ENCODE measurements at regions not wholly inside any gene's neighbourhood (a gene's known extent, or its start where the extent isn't known, plus 50 kb on each side); places are given as distances from the start of the nearest gene placed in this dataset.
A peak's percentile ranks its signal among the peaks of the same experiment; 100 is the strongest.

GRCh38 chr11:129596351-129596750, 219.3 kb upstream of the TMEM45B start:
- Mint-ChIP-seq H3K4me1 (no peaks in the 10 kb centered on the region), H3K4me3 (peak overlapping the region in 1 of 10 donors; percentile 0), H3K36me3 (peaks cover 0 to 14% (median 11%) of the 10 kb centered on the region in 5 donors), H3K27me3 (peaks cover 0 to 9% (median 0%) of the 10 kb centered on the region in 5 donors), H3K9me3 (peaks cover 3 to 49% (median 15%) of the 10 kb centered on the region in 11 donors), H3K27ac (no peak overlapping the region)
- ChIA-PET POLR2A (no interaction called here), CTCF (no interaction called here)
- H3K27ac ChIP-seq (ENCODE audit: low read depth, low read length), result no peak overlapping the region
- no peaks in the 10 kb centered on the region for H3K36me3 ChIP-seq (ENCODE audit: control insufficient read depth in 2 of 3, insufficient read depth in 3 of 3, low read length in 3 of 3)
- no peak for DNase-seq
- no peaks in the 10 kb centered on the region for H3K27me3 ChIP-seq (ENCODE audit: control insufficient read depth in 2 of 2, insufficient read depth in 2 of 2, low read length in 2 of 2)
- intact Hi-C loops (cut with micrococcal nuclease), result no loop called here
- H3K4me1 ChIP-seq (ENCODE audit: control insufficient read depth in 2 of 2, insufficient read depth in 2 of 2, low read length in 2 of 2), result no peaks in the 10 kb centered on the region
- H3K9me3 ChIP-seq (ENCODE audit: control insufficient read depth in 2 of 3, low read length in 3 of 3), result no peaks in the 10 kb centered on the region
- no peak overlapping the region for H3K4me3 ChIP-seq (ENCODE audit: low read length)
- no peak for ATAC-seq

GRCh38 chr11:129598378-129598777, 217.3 kb upstream of the TMEM45B start:
- peaks cover 3 to 49% (median 14%) of the 10 kb centered on the region in 11 donors for H3K9me3 Mint-ChIP-seq
- ATAC-seq (no peak), DNase-seq (no peak)
- Histone ChIP-seq H3K4me3 (ENCODE audit: low read length) (no peak overlapping the region), H3K27ac (ENCODE audit: low read depth, low read length) (no peak overlapping the region), H3K27me3 (ENCODE audit: control insufficient read depth in 2 of 2, insufficient read depth in 2 of 2, low read length in 2 of 2) (no peaks in the 10 kb centered on the region), H3K9me3 (ENCODE audit: control insufficient read depth in 2 of 3, low read length in 3 of 3) (no peaks in the 10 kb centered on the region), H3K36me3 (ENCODE audit: control insufficient read depth in 2 of 3, insufficient read depth in 3 of 3, low read length in 3 of 3) (no peaks in the 10 kb centered on the region), H3K4me1 (ENCODE audit: control insufficient read depth in 2 of 2, insufficient read depth in 2 of 2, low read length in 2 of 2) (no peaks in the 10 kb centered on the region)
- H3K4me3 Mint-ChIP-seq, result no peak overlapping the region
- no peaks in the 10 kb centered on the region for H3K4me1 Mint-ChIP-seq
- H3K27me3 Mint-ChIP-seq, result peaks cover 0 to 5% (median 0%) of the 10 kb centered on the region in 5 donors
- intact Hi-C loops (cut with micrococcal nuclease), result no loop called here
- H3K36me3 Mint-ChIP-seq, result peaks cover 0 to 18% (median 11%) of the 10 kb centered on the region in 5 donors
- ChIA-PET POLR2A (no interaction called here), CTCF (no interaction called here)
- H3K27ac Mint-ChIP-seq, result no peak overlapping the region

GRCh38 chr11:129605815-129606214, 209.8 kb upstream of the TMEM45B start:
- intact Hi-C loops (cut with micrococcal nuclease), result no loop called here
- ATAC-seq (no peak), DNase-seq (no peak)
- Histone ChIP-seq H3K27ac (ENCODE audit: low read depth, low read length) (no peak overlapping the region), H3K4me3 (ENCODE audit: low read length) (no peak overlapping the region), H3K4me1 (ENCODE audit: control insufficient read depth in 2 of 2, insufficient read depth in 2 of 2, low read length in 2 of 2) (no peaks in the 10 kb centered on the region), H3K27me3 (ENCODE audit: control insufficient read depth in 2 of 2, insufficient read depth in 2 of 2, low read length in 2 of 2) (no peaks in the 10 kb centered on the region), H3K36me3 (ENCODE audit: control insufficient read depth in 2 of 3, insufficient read depth in 3 of 3, low read length in 3 of 3) (no peaks in the 10 kb centered on the region), H3K9me3 (ENCODE audit: control insufficient read depth in 2 of 3, low read length in 3 of 3) (no peaks in the 10 kb centered on the region)
- peaks cover 0 to 11% (median 0%) of the 10 kb centered on the region in 11 donors for H3K9me3 Mint-ChIP-seq
- ChIA-PET CTCF (no interaction called here), POLR2A (no interaction called here)
- no peak overlapping the region for H3K27ac Mint-ChIP-seq
- peaks cover 0 to 19% (median 3%) of the 10 kb centered on the region in 5 donors for H3K36me3 Mint-ChIP-seq
- H3K27me3 Mint-ChIP-seq, result no peaks in the 10 kb centered on the region
- no peaks in the 10 kb centered on the region for H3K4me1 Mint-ChIP-seq
- no peak overlapping the region for H3K4me3 Mint-ChIP-seq

GRCh38 chr11:129608711-129609110, 206.9 kb upstream of the TMEM45B start:
- Histone ChIP-seq H3K36me3 (ENCODE audit: control insufficient read depth in 2 of 3, insufficient read depth in 3 of 3, low read length in 3 of 3) (no peaks in the 10 kb centered on the region), H3K9me3 (ENCODE audit: control insufficient read depth in 2 of 3, low read length in 3 of 3) (no peaks in the 10 kb centered on the region), H3K27ac (ENCODE audit: low read depth, low read length) (no peak overlapping the region), H3K4me3 (ENCODE audit: low read length) (no peak overlapping the region), H3K4me1 (ENCODE audit: control insufficient read depth in 2 of 2, insufficient read depth in 2 of 2, low read length in 2 of 2) (no peaks in the 10 kb centered on the region), H3K27me3 (ENCODE audit: control insufficient read depth in 2 of 2, insufficient read depth in 2 of 2, low read length in 2 of 2) (no peaks in the 10 kb centered on the region)
- ChIA-PET POLR2A (no interaction called here), CTCF (no interaction called here)
- H3K4me3 Mint-ChIP-seq, result no peak overlapping the region
- intact Hi-C loops (cut with micrococcal nuclease), result no loop called here
- peaks cover 0 to 15% (median 0%) of the 10 kb centered on the region in 5 donors for H3K36me3 Mint-ChIP-seq
- no peaks in the 10 kb centered on the region for H3K27me3 Mint-ChIP-seq
- no peaks in the 10 kb centered on the region for H3K4me1 Mint-ChIP-seq
- ATAC-seq, result no peak
- no peak for DNase-seq
- H3K9me3 Mint-ChIP-seq, result peaks cover 0 to 3% (median 0%) of the 10 kb centered on the region in 11 donors
- H3K27ac Mint-ChIP-seq, result no peak overlapping the region

- ATAC-seq, result no peak
- intact Hi-C loops (cut with micrococcal nuclease), result no loop called here
- no peaks in the 10 kb centered on the region for H3K27me3 ChIP-seq (ENCODE audit: control insufficient read depth in 2 of 2, insufficient read depth in 2 of 2, low read length in 2 of 2)
- H3K9me3 Mint-ChIP-seq, result peaks cover 0 to 3% (median 0%) of the 10 kb centered on the region in 11 donors
- H3K4me1 Mint-ChIP-seq, result no peaks in the 10 kb centered on the region
- H3K4me3 ChIP-seq (ENCODE audit: low read length), result no peak overlapping the region
- no peaks in the 10 kb centered on the region for H3K9me3 ChIP-seq (ENCODE audit: control insufficient read depth in 2 of 3, low read length in 3 of 3)
- no peaks in the 10 kb centered on the region for H3K36me3 ChIP-seq (ENCODE audit: control insufficient read depth in 2 of 3, insufficient read depth in 3 of 3, low read length in 3 of 3)
- ChIA-PET POLR2A (no interaction called here), CTCF (no interaction called here)
- no peak for DNase-seq
- H3K27ac ChIP-seq (ENCODE audit: low read depth, low read length), result no peak overlapping the region
- H3K27me3 Mint-ChIP-seq, result no peaks in the 10 kb centered on the region
- peaks cover 0 to 21% (median 0%) of the 10 kb centered on the region in 5 donors for H3K36me3 Mint-ChIP-seq
- H3K27ac Mint-ChIP-seq, result no peak overlapping the region
- no peaks in the 10 kb centered on the region for H3K4me1 ChIP-seq (ENCODE audit: control insufficient read depth in 2 of 2, insufficient read depth in 2 of 2, low read length in 2 of 2)
- no peak overlapping the region for H3K4me3 Mint-ChIP-seq
These were observed 205.5 kb upstream of the TMEM45B start for GRCh38 chr11:129610125-129610524.

- H3K4me3 ChIP-seq (ENCODE audit: low read length), result no peak overlapping the region
- Mint-ChIP-seq H3K36me3 (peaks cover 0 to 23% (median 0%) of the 10 kb centered on the region in 5 donors), H3K27me3 (no peaks in the 10 kb centered on the region), H3K4me3 (no peak overlapping the region), H3K4me1 (no peaks in the 10 kb centered on the region), H3K27ac (no peak overlapping the region), H3K9me3 (peaks cover 0 to 3% (median 0%) of the 10 kb centered on the region in 11 donors)
- no peaks in the 10 kb centered on the region for H3K9me3 ChIP-seq (ENCODE audit: control insufficient read depth in 2 of 3, low read length in 3 of 3)
- ATAC-seq (no peak), DNase-seq (no peak)
- no peaks in the 10 kb centered on the region for H3K27me3 ChIP-seq (ENCODE audit: control insufficient read depth in 2 of 2, insufficient read depth in 2 of 2, low read length in 2 of 2)
- ChIA-PET CTCF (no interaction called here), POLR2A (no interaction called here)
- H3K27ac ChIP-seq (ENCODE audit: low read depth, low read length), result no peak overlapping the region
- H3K4me1 ChIP-seq (ENCODE audit: control insufficient read depth in 2 of 2, insufficient read depth in 2 of 2, low read length in 2 of 2), result no peaks in the 10 kb centered on the region
- intact Hi-C loops (cut with micrococcal nuclease), result no loop called here
- no peaks in the 10 kb centered on the region for H3K36me3 ChIP-seq (ENCODE audit: control insufficient read depth in 2 of 3, insufficient read depth in 3 of 3, low read length in 3 of 3)
These were observed 205.1 kb upstream of the TMEM45B start for GRCh38 chr11:129610545-129610944.

- ATAC-seq, result no peak
- no peaks in the 10 kb centered on the region for H3K9me3 ChIP-seq (ENCODE audit: control insufficient read depth in 2 of 3, low read length in 3 of 3)
- POLR2A ChIA-PET, result no interaction called here
These were observed 203.8 kb upstream of the TMEM45B start for GRCh38 chr11:129611661-129612446.

More at GRCh38 chr11:129611661-129612446, 203.8 kb upstream of the TMEM45B start:
- Histone ChIP-seq H3K36me3 (ENCODE audit: control insufficient read depth in 2 of 3, insufficient read depth in 3 of 3, low read length in 3 of 3) (no peaks in the 10 kb centered on the region), H3K4me3 (ENCODE audit: low read length) (no peak overlapping the region), H3K4me1 (ENCODE audit: control insufficient read depth in 2 of 2, insufficient read depth in 2 of 2, low read length in 2 of 2) (no peaks in the 10 kb centered on the region), H3K27ac (ENCODE audit: low read depth, low read length) (no peak overlapping the region), H3K27me3 (ENCODE audit: control insufficient read depth in 2 of 2, insufficient read depth in 2 of 2, low read length in 2 of 2) (no peaks in the 10 kb centered on the region)
- no peak for DNase-seq
- CTCF ChIA-PET, result no interaction called here
- Mint-ChIP-seq H3K4me3 (no peak overlapping the region), H3K27me3 (no peaks in the 10 kb centered on the region), H3K4me1 (no peaks in the 10 kb centered on the region), H3K27ac (no peak overlapping the region), H3K9me3 (peaks cover 0 to 3% (median 0%) of the 10 kb centered on the region in 11 donors), H3K36me3 (peaks cover 0 to 23% (median 5%) of the 10 kb centered on the region in 5 donors)
- intact Hi-C loops (cut with micrococcal nuclease), result no loop called here

All from naive thymus-derived CD4-positive, alpha-beta T cell (primary cell).